ENCODE measurements at regions not wholly inside any gene's neighbourhood (a gene's known extent, or its start where the extent isn't known, plus 50 kb on each side); places are given as distances from the start of the nearest gene placed in this dataset.

- no peak overlapping the region for H3K4me3 ChIP-seq
- peak overlapping the region; percentile 22; the same call in 2 of the 3 replicates for H3K4me2 ChIP-seq
- ATAC-seq (peak; percentile 54 to 97; a peak in 5 of 6 replicates), DNase-seq (ENCODE audit: low read depth in 1 of 2, low spot score in 1 of 2) (peak; percentile 17 to 53), FAIRE-seq (no peak)
- POLR2A ChIA-PET, result no interaction called here
- H3K4me1 ChIP-seq, result peaks cover 7% of the 10 kb centered on the region; the same call in 2 of the 3 replicates
- H3K9me3 ChIP-seq, result no peaks in the 10 kb centered on the region
- CTCF ChIA-PET, result no interaction called here
- no peak overlapping the region for H3K27ac ChIP-seq
- peak; percentile 74 for TF ChIP-seq HES2 (IDR thresholded peaks at IDR 0.05)
- TF ChIP-seq JUNB (IDR thresholded peaks at IDR 0.05), result peak; percentile 47; the same call in 1 of the 2 replicates
- peak; percentile 55; the same call in 1 of the 2 replicates for TF ChIP-seq FOSL2 (IDR thresholded peaks at IDR 0.05)
- TF ChIP-seq FOSL2 (CRISPR knock-in tag; IDR thresholded peaks at IDR 0.05), result peak; percentile 70
- no peak for TF ChIP-seq TP53 (CRISPR knock-in tag; IDR thresholded peaks at IDR 0.05)
- TF ChIP-seq CEBPB (IDR thresholded peaks at IDR 0.05), result peak; percentile 83 to 84
- 3% methylated on average over 2 of the region's 2 CpGs for WGBS (ENCODE audit: missing lambda C conversion rate)
Measured at GRCh38 chr3:130820976-130821375, 72.9 kb upstream of the ATP2C1 start.

- no peak for ATAC-seq
- no peak for FAIRE-seq
- ChIA-PET POLR2A (no interaction called here), CTCF (no interaction called here)
- Histone ChIP-seq H3K27ac (no peak overlapping the region), H3K9me3 (no peaks in the 10 kb centered on the region), H3K4me3 (no peak overlapping the region), H3K4me2 (no peak overlapping the region), H3K4me1 (peaks cover 7% of the 10 kb centered on the region; the same call in 2 of the 3 replicates)
- no peak for DNase-seq (ENCODE audit: low read depth in 1 of 2, low spot score in 1 of 2)
- TF ChIP-seq ATOH8 (CRISPR knock-in tag; IDR thresholded peaks at IDR 0.05; ENCODE audit: low read depth) (no peak), HEYL (CRISPR knock-in tag; IDR thresholded peaks at IDR 0.05) (no peak), HOXB5 (CRISPR knock-in tag; IDR thresholded peaks at IDR 0.05) (no peak), HOXB13 (CRISPR knock-in tag; IDR thresholded peaks at IDR 0.05; ENCODE audit: low read depth) (no peak), RAD21 (conservative IDR thresholded peaks at IDR 0.05 in 1 of 2, IDR thresholded peaks at IDR 0.05 in 1 of 2) (no peak), BHLHE40 (IDR thresholded peaks at IDR 0.05; ENCODE audit: low read depth, low read length) (no peak)
- TF ChIP-seq, protein P1, sequence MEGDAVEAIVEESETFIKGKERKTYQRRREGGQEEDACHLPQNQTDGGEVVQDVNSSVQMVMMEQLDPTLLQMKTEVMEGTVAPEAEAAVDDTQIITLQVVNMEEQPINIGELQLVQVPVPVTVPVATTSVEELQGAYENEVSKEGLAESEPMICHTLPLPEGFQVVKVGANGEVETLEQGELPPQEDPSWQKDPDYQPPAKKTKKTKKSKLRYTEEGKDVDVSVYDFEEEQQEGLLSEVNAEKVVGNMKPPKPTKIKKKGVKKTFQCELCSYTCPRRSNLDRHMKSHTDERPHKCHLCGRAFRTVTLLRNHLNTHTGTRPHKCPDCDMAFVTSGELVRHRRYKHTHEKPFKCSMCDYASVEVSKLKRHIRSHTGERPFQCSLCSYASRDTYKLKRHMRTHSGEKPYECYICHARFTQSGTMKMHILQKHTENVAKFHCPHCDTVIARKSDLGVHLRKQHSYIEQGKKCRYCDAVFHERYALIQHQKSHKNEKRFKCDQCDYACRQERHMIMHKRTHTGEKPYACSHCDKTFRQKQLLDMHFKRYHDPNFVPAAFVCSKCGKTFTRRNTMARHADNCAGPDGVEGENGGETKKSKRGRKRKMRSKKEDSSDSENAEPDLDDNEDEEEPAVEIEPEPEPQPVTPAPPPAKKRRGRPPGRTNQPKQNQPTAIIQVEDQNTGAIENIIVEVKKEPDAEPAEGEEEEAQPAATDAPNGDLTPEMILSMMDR (IDR thresholded peaks at IDR 0.05), result no peak
- 13% methylated on average over 1 of the region's 1 CpG for WGBS (ENCODE audit: missing lambda C conversion rate)
Measured at GRCh38 chr3:130821806-130822205, 72.1 kb upstream of the ATP2C1 start.

- 2% methylated on average over 4 of the region's 4 CpGs for WGBS (ENCODE audit: missing lambda C conversion rate)
- ChIA-PET CTCF (no interaction called here), POLR2A (no interaction called here)
- Histone ChIP-seq H3K4me3 (no peak overlapping the region), H3K27ac (no peak overlapping the region), H3K4me2 (no peak overlapping the region), H3K4me1 (peaks cover 7% of the 10 kb centered on the region; the same call in 2 of the 3 replicates), H3K9me3 (no peaks in the 10 kb centered on the region)
- ATAC-seq, result no peak
- no peak for FAIRE-seq
- no peak for DNase-seq (ENCODE audit: low read depth in 1 of 2, low spot score in 1 of 2)
- TF ChIP-seq CHD2 (IDR thresholded peaks at IDR 0.05; ENCODE audit: low read length, partially characterized antibody), result no peak
- no peak for TF ChIP-seq HDAC2 (IDR thresholded peaks at IDR 0.05)
- no peak for TF ChIP-seq RFX5 (IDR thresholded peaks at IDR 0.05)
- no peak for TF ChIP-seq ESRRA (IDR thresholded peaks at IDR 0.05; ENCODE audit: borderline replicate concordance, low read length)
- TF ChIP-seq RCOR1 (IDR thresholded peaks at IDR 0.05; ENCODE audit: low read depth, low read length), result no peak
Measured at GRCh38 chr3:130823241-130823884, 70.5 kb upstream of the ATP2C1 start.

- Histone ChIP-seq H3K4me1 (peaks cover 7% of the 10 kb centered on the region; the same call in 2 of the 3 replicates), H3K4me3 (no peak overlapping the region), H3K4me2 (no peak overlapping the region), H3K27ac (no peak overlapping the region), H3K9me3 (no peaks in the 10 kb centered on the region)
- ATAC-seq (no peak), DNase-seq (ENCODE audit: low read depth in 1 of 2, low spot score in 1 of 2) (no peak), FAIRE-seq (no peak)
- ChIA-PET POLR2A (no interaction called here), CTCF (no interaction called here)
- TF ChIP-seq JUN (IDR thresholded peaks at IDR 0.05), result no peak
- 0% methylated on average over 1 of the region's 1 CpG for WGBS (ENCODE audit: missing lambda C conversion rate)
Measured at GRCh38 chr3:130823996-130824395, 69.9 kb upstream of the ATP2C1 start.
